GM19395 (cell line): ENCODE measurements at regions not wholly inside any gene's neighbourhood (a gene's known extent, or its start where the extent isn't known, plus 50 kb on each side); places are given as distances from the start of the nearest gene placed in this dataset.

ENCODE experiments used
- ATAC-seq: cut with Tn5 transposase; IDR thresholded peaks from one replicate; pipeline ENCODE4 v1.9.1; 2021; ENCODE audit warnings: mild to moderate bottlenecking, moderate library complexity; ENCODE audit not compliant: unreplicated experiment

DNA sequence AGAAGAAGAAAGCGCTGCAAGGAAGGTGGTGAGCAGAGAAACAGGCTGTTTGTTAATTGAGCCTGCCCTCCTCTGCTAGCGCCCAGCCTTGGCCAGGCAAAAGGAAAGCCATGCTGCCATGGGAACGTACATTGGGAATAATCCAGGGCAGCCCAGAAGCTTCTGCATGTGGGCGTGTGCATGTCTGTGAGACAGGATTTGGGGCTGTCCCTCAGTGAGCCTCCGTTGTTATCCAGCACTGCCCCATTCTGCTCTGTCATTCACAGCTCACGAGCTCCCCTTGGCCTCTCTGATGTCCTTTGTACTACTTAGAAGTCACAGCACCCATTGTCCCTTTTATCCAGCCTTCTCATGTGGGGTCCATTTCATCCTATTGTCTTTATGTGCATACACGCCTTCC is 239.1 kb upstream of the ROPN1 start:
- no peak for ATAC-seq

DNA sequence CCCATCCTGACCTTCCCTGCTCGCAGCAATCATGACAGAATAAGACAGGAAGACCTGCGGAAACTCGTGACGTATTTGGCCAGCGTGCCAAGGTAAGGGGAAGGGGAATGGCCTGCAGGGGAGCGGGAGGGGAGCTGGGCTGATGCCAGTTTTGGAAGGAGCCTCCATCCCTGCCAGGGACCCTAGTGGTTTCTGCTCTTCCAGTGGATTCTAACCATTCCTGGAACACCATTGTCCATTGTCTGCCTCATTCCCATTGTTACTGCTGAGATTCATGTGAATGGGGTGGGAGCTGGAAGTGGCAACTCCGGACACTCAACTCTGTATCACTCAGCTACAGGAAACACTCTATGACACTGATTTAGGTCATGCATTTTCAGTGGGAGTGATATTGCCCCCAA is 242.9 kb upstream of the ROPN1 start:
- ATAC-seq, result no peak

DNA sequence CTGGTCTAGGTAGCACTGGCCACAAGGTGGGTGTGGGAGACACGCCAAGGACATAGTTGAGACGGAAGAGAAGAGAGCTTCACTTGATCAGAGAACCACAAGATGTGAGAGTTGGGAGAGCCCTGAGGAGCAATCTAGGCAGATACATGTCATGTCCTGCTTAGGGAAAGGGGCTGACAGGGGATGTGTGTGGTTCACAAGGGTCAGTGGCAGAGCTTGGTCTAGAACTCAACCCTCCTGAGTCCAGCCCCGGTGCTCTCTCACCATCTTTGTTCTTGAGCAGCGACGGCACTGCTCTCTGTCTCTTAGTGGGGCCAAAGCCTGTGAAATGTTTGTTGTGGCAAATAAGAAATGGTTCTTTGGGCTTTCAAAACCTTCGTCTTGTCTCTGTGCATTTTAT is 243.5 kb upstream of the ROPN1 start:
- ATAC-seq, result no peak

DNA sequence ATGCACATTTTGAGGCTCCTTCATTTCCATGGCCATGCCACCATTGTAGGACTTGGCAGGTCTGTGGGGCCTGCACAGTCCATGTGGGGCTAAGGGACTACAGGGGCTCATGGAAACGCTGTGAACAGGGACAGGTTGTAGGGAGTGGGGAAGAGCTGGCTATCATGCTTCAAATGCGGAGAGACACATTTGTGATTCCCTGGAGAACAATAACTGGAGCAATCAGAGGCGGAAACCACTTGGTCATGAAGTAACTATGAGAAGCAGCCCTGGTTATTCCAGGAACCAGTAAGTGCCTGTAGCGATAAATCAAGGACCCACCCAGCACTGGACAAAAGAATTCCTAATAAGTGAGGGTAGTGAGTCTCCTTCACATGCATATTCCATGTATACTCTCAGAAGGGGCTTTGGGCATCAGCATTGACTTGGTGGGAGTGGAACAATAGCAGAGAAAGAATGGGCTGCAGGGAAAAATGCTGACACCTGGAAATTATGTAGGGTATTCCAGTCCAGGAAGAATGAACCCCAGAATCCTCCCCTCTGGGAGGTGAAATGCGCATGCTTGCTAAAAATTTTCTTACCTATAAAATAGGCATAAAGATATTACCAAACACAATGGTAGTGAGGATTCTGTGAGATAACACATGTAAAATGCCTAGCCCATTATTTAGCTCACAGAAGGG is 251.4 kb upstream of the ROPN1 start:
- ATAC-seq, result no peak

DNA sequence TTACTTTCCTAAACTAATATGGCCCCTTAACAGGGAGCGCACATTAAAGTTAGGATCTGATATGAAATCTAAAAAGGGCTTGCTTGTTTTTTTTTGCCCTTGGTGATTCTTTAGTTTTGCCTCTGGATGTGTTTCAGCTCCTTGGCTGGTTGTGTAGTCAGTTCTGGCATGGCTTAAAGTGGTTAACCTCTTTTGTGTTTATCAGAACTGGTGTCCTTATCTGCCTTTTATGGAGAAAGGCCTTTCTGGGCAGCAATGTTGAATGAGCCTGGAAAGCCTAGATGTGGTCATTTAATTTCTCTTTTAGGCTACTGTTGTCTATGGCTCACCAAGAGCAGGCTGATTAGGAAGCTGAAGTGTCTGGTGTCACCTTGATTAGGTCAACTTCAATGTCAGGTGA is 254.5 kb upstream of the ROPN1 start:
- ATAC-seq, result no peak

DNA sequence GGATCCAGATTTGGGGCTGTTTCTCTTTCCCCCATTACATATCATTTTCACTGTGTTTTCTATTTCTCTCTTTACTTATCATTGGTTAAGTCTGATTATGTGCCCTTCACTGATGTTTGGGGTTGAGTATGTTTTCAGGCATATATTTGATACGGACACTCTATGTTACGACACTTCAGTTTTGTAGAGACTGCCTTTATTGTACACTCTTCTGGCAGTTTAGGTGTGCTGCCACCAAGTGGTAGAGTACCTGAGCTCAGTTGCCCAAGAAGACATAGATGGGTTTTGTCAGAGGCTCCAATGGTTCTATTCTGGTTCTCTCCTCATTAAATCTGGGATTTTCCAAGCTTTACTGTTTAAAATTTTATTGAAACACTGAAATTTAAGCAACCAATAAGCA is 255.0 kb upstream of the ROPN1 start:
- no peak for ATAC-seq

DNA sequence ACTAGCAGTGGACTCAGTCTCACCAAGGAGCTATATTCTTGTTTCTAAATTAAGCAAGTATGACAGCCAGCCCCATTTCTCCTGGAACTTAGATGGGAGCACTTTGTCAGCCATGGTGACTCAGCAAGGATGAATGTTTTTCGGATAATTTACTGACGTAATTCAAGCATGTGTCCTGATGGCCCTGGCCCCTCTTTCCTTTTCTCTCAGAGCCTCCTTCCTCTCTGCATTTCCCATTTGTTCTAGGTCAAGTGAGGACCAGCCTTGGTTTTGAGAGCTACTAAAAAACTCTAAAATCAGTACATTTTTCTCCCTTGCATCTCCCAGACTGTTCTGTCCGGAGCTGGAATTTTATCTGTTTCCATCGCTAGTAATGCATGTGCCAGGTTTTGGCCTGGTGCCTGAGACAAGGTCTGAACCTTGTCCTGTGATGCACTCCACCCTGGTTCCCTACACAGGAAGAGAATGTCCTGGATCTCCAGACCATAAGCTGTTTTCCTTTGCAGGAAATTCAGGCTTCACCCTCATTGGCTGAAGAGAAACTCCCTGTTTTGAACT is 256.6 kb upstream of the ROPN1 start:
- ATAC-seq, result no peak

DNA sequence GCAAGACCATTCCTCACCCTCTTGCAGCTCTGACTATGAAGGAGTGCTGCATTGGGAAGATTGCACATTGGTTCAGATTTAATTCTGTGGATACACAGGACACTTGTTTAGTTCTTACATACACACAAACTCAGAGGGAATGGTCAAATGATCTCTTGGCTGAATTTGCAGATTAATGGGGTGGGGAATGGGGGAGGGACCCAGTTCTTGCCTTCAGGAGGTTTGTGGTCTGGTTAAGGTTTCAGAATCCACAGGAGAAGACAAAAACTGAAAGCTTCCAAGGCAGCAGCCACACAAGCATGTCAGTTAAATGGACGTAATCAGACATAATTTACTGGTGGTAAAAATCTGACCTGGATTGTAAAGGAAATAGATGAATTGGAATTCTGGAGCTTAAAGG is 257.1 kb upstream of the ROPN1 start:
- no peak for ATAC-seq

DNA sequence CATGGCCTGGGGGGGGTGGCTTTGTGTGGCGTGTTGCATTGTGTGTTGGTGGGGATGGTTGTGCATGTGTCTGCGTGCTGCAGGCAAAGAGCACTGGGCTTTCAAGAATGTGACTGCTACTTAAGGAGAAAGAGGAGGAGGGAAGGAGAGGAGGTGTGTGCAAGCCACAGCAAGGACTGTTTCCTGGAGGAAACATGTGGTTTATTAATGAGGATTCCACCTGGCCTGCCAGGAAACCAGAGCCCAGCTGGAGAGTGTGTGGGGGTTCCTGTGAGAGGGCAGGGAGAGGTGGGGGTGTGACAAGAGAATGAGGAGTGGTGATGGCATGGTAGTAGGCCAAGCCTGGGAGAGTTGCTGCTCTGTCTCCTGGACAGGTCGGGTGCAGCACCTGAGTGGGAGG is 258.1 kb upstream of the ROPN1 start:
- no peak for ATAC-seq

DNA sequence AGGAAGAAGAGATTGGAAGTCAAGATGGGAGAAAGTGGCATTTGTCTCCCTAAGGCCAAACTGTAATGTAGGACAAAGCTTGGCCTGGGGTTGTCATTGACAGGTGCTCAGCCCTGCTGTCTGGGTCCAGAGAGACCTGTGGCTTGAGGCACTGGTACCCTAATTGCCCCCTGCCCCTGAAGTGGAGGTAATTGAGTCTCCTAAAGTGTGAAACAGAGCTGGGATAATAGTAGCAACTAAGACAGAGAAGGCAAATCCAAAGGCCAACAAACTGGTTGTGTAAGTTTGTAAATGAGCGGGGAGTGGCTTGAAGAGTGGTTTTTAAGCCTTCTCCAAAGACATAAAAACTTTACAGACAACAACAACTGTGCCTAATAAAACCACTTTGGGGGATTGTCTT is 264.2 kb upstream of the ROPN1 start:
- ATAC-seq, result no peak

DNA sequence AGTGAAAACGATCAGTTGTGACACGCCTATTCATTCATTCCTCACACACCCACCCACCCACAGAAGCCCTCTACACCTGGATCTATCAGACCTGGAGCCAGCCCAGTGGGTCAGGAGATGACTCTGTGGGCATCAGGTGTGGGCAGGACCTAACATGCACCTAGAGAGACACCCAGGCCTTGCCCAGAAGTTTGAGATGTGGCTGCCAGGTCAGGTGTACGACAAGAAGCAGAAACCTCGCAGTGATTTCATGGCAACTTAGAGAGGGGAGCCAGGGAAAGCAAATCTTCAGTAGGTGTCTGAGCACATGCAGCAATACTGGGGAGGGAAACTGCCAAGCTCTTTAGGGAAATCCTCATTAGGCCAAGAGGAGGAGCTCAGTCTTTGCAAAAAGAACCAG is 264.7 kb upstream of the ROPN1 start:
- ATAC-seq, result no peak

DNA sequence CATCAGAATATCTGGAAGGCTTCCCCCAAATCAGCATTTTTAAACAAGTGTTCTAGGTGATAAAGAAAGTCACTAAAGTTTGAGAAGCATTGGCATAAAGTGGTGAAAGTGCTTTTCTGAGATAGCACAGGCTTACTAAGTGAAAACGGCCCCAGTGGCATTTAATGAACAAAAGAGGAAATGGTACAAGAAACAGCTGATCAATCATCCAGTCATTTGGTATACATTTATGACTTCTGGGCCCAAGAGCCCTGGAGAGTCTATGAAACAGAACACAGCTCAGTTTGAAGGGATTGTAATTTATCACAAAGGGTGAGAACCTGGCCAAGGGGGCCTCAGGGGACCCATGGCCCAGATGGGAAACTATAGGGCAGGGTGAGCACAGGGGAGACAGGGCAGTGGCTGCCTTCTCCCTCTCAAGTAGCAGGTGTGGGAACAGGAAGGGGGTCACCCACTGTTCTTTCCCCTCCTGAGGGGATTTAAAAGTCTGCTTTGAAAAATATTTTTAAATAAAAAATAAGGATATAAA is 265.5 kb upstream of the ROPN1 start:
- no peak for ATAC-seq

DNA sequence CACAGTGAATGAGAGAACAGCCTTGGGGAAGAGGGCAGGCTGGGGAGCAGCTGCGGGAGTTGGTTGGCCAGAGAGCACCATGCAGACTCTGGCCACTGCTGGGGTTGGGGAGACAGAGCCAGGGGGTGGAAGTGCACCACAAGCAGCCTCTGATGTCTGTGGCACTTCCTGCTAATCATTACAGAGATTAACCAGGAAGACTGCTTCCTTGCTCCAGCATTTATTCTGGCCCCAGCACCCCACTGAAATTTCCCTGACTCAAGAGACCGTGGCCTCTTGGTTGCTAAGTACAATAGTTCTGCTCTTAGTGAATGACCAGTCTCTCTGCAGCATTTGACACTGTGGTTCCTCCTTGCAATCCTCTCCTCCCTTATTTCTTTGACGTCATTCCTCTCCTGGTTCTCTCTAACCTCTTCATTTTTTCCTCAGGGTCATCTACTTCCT is 266.2 kb upstream of the ROPN1 start:
- ATAC-seq, result no peak

DNA sequence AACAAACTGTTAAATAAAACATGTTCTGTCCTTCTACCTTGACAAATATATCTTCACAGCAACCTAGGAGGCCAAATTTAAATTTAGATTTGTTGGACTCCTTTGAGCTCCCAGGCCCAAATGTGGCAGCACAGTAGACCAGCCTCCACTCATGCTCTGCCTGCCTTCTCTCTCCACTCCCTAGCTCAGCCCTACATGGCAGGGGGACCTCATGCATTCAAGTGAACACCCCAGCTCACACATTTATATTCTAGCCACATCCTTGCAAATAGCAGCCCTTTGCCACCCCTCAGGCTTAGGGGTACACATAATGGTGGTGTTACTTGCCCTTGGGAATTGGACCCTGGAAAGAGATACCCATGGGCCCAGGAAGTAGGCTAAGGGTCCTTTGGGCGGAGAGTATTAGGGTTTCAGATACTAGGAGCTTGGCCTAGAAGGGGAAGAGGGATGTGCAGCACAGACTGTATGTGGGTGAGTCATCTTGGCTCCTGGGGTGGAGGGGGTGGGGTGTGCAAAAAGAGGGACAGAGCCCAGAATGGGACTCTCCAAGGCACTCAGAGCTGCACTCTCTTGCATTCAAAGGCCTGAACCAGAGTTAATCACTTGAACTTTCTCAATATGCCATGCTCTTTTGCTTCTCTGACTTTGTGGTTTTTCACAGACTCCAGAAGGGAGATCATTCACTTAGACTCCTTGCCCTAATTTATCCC is 268.4 kb upstream of the ROPN1 start:
- no peak for ATAC-seq

DNA sequence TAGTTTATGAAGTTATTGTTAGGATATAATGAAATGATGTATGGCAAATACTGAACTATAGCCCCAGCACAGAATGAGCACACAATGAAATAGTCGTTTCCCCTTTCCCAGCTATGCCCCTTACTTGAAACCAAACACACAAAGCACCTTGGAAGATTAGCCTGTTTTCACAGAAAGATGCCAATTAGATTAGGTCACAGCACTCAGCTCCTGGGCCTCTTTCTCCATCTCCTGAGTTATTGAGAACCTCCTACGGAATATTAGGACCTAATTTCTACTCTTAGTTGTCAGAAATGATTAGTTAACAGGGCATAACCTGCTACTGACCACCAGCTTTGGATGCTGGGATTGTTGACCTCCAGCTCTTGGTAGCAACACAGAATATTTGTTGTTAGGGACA is 269.4 kb upstream of the ROPN1 start:
- ATAC-seq, result no peak

DNA sequence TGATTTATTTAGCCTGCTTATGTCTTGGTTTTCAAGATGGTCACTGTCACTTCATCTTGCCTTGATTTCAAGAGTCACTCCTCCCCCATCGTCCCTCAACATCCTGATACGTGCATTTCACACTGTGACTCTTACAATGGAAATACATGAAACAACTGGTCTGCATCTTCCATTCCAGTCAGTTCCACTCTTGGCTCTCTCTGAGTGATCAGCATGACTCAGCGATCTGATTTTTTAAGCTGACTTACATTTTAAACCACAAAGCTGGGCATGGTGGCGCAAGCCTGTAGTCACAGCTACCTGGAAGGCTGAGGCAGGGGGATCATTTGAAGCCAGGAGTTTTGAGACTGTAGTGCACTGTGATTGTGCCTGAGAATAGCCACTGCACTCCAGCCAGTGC is 271.2 kb upstream of the ROPN1 start:
- no peak for ATAC-seq

DNA sequence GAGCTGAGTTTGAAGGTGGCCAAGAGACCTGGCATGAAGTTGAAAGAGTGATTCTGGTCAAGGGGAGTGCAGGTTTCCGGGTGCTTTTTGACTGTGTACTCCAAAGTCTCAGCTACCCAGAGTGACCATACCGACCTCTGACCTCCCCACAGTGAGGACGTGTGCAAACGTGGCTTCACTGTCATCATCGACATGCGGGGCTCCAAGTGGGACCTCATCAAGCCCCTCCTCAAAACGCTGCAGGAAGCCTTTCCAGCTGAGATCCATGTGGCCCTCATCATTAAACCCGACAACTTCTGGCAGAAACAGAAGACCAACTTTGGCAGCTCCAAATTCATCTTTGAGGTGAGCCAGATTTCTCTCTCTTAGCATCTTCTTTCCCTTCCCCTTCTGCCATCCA is 272.4 kb upstream of the ROPN1 start:
- no peak for ATAC-seq

DNA sequence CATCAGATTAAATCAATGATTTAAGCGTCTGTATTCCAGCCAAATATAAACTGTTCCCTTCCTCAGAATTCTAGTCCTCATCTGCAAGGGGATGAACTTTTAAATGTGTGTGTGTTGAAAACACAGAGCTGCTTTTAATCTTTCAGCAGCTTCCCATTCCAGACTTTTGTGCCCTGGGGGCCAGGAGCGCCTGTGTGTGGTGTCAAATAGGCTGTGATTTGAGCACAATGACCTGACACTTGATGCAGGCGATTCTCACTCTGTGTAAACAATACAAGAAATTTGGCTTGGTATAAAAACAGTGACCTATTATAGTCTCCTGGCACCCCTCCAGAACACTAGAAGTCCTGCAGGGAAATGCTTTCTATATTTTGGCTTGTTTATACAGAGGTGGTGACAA is 274.6 kb upstream of the ROPN1 start:
- ATAC-seq, result no peak

DNA sequence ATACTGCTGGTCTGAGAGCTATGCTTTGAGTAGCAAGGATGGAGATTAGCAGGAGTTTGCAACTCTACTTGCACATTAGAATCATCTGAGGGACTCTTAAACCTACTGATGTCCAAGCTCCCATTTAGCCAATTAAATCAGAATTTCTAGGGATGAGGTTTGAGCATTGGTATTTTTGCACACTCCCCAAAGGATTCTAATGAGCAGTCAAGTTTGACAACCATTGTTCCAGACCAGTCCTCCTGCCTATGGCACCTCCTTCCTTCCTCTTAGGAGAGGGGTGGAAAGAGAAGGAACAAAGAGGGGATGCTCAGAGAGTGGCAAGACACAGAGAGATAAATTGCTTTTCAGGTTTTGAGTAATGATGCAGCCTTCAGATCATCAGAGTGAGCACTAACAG is 275.5 kb upstream of the ROPN1 start:
- no peak for ATAC-seq

DNA sequence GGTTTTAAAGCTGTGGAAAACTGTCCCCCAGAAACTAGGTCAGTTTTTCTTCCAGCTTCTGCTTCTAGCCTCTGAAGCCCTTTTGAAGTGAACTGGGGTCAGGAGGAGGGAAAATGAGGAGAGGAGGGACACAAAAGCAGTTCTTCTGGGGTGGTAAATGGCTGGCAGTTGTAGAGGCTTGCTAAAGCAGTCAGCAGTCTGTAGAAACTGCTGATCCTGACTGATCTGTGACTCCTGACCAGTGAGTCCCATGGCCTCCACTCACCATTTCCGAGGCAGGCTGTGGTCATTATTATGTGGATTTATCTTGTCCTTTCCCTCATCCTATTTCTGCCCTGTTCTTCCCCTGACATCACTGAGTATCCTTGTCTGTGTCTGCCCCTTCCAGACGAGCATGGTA is 276.4 kb upstream of the ROPN1 start:
- no peak for ATAC-seq

DNA sequence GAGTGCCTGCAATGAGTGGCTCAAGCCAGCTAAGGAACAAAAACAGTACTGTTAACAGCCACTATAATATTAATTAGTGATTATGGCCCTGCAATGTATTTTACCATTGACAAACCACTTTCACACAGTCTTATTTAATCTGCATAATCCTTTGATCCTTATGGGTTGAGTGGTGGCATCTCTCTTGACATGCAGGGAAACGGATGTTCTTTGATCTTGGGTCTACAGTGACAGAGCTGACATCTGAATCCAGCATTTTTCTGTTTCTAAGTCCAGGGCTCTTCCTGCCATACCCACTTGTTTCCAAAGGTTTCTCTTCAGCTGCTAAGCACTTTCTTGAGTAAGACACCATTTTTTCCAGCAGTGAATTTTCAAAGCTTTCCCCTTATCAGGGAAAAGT is 277.7 kb upstream of the ROPN1 start:
- no peak for ATAC-seq

DNA sequence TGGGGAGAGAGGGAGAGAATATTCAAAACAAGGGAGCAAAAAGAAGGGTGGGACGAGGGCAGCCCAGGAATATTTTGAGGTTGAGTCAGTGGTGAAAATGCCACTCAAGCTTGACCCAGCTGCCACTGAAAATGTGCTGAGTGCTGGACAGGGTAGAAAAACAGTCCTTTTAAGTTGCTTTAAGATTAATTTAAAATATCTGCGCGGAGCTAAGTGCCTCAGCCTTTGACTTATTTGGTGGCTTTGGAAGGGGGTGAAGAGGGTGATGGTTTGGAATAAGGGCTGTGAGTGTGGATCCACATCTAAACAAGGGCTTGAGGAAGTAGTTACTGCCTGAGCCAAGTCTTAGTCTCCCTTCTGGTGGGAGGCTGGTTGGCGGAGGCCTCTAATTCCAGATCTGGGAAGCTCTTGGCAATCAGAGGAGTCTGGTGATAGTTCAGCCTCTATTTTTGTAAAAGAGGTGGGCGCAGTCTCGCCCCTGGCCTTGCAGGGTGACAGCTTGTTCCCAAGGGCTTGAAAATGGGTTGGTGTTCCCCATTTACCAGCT is 280.8 kb upstream of the ROPN1 start:
- no peak for ATAC-seq
